ENCODE measurements at regions not wholly inside any gene's neighbourhood (a gene's known extent, or its start where the extent isn't known, plus 50 kb on each side); places are given as distances from the start of the nearest gene placed in this dataset.

DNA sequence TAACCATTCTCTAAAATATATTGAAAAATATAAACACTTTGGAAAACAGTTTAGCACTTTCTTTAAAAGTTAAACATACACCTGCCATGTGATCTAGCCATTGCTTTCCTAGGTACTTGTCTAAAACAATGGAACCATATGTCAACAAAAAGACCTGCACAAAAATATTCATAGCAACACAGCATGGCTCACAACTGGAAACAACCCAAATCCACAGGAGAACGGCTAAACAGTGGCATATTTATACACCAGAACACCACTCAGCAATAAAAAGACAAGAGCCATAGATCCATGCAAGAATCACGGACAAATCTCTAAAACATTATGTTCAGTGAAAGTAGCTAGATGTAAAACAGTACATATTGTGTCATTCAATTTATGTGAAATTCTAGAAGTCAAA, 221.3 kb upstream of the UBE2E2 start:
- TF ChIP-seq POLR2A (IDR thresholded peaks at IDR 0.05) (no peak), POLR2AphosphoS5 (IDR thresholded peaks at IDR 0.05) (no peak), CTCF (IDR thresholded peaks at IDR 0.05) (no peak), EP300 (IDR thresholded peaks at IDR 0.05) (no peak)

Measured in stomach (tissue), 4 donors.